ENCODE measurements at regions not wholly inside any gene's neighbourhood (a gene's known extent, or its start where the extent isn't known, plus 50 kb on each side); places are given as distances from the start of the nearest gene placed in this dataset.

- no peak for DNase-seq
- no peak overlapping the region for H2AFZ ChIP-seq (replicated peaks; ENCODE audit: low read length, poor library complexity)
- H3K4me3 ChIP-seq (ENCODE audit: insufficient read depth, low read depth, low read length), result no peak overlapping the region
- no CpG with 5 or more reads among the region's 4 CpGs for WGBS, 2 experiments (ENCODE audit: extremely low coverage in 2 of 2, insufficient read length in 1 of 2)
- H3K36me3 ChIP-seq (ENCODE audit: control insufficient read depth, insufficient read depth, low read length), result no peaks in the 10 kb centered on the region
- ChIA-PET CTCF (no interaction called here), POLR2A (ENCODE audit: unreplicated experiment) (no interaction called here)
- no peak overlapping the region for H3K14ac ChIP-seq (replicated peaks; ENCODE audit: low read depth, low read length)
- H2BK120ac ChIP-seq (ENCODE audit: low read depth, low read length), result no peak overlapping the region
- no peak overlapping the region for H2BK15ac ChIP-seq (ENCODE audit: low read depth, low read length)
- no peak overlapping the region for H3K27ac ChIP-seq (ENCODE audit: insufficient read depth, low read length)
- no peak overlapping the region for H3K9ac ChIP-seq (ENCODE audit: low read depth, low read length)
- H3K79me1 ChIP-seq (ENCODE audit: low read depth in 1 of 2, low read length in 2 of 2), result no peaks in the 10 kb centered on the region
- no peak overlapping the region for H2BK5ac ChIP-seq (ENCODE audit: low read depth, low read length, poor library complexity, severe bottlenecking)
- no peak overlapping the region for H4K91ac ChIP-seq (ENCODE audit: insufficient read depth, low read depth, low read length)
- no TSS peak for BruUV-seq (replicated peaks)
- H3K9me1 ChIP-seq (ENCODE audit: insufficient read depth, low read length), result no peaks in the 10 kb centered on the region
- H2AK5ac ChIP-seq (ENCODE audit: low read depth, low read length), result no peak overlapping the region
- no peaks in the 10 kb centered on the region for H3K9me3 ChIP-seq (ENCODE audit: control insufficient read depth, insufficient read depth, low read length)
- no peak overlapping the region for H3K18ac ChIP-seq (ENCODE audit: low read depth, low read length)
- no peak overlapping the region for H3K4me2 ChIP-seq (ENCODE audit: low read depth, low read length)
- no peak overlapping the region for H2AK9ac ChIP-seq (replicated peaks; ENCODE audit: low read depth, low read length, poor library complexity)
- H3K23ac ChIP-seq (ENCODE audit: low read depth, low read length), result no peak overlapping the region
- H3K27me3 ChIP-seq (ENCODE audit: control insufficient read depth, insufficient read depth, low read length), result no peaks in the 10 kb centered on the region
- no peak overlapping the region for H3K56ac ChIP-seq (ENCODE audit: extremely low read depth, insufficient read depth, low read length)
- H4K5ac ChIP-seq (ENCODE audit: low read depth, low read length), result no peak overlapping the region
- dilution Hi-C loops (cut with HindIII; ENCODE audit: low sequenced_read_pairs, unreplicated experiment) (no loop called here), in situ Hi-C loops (cut with MboI; ENCODE audit: low sequenced_read_pairs) (no loop called here), intact Hi-C loops (cut with micrococcal nuclease) (no loop called here)
- no peak overlapping the region for H3K4ac ChIP-seq (ENCODE audit: low read depth, low read length)
- H4K20me1 ChIP-seq (ENCODE audit: insufficient read depth, low read length), result no peaks in the 10 kb centered on the region
- TF ChIP-seq POLR2A (IDR thresholded peaks at IDR 0.05; ENCODE audit: low read depth, low read length) (no peak), RAD21 (IDR thresholded peaks at IDR 0.05; ENCODE audit: low read length) (no peak), ELK1 (IDR thresholded peaks at IDR 0.05; ENCODE audit: borderline replicate concordance, low read depth, low read length) (no peak), MXI1 (IDR thresholded peaks at IDR 0.05; ENCODE audit: borderline replicate concordance, low read depth, low read length) (no peak), BHLHE40 (IDR thresholded peaks at IDR 0.05; ENCODE audit: low read depth, low read length) (no peak), CTCF (conservative IDR thresholded peaks at IDR 0.05; ENCODE audit: low read depth, low read length) (no peak), FOS (IDR thresholded peaks at IDR 0.05; ENCODE audit: low read depth, low read length) (no peak), MAFK (IDR thresholded peaks at IDR 0.05; ENCODE audit: low read depth, low read length) (no peak), MAZ (IDR thresholded peaks at IDR 0.05; ENCODE audit: borderline replicate concordance, low read depth, low read length) (no peak), NFE2L2 (IDR thresholded peaks at IDR 0.05; ENCODE audit: low read depth, low read length) (no peak), RFX5 (IDR thresholded peaks at IDR 0.05; ENCODE audit: low read depth, low read length) (no peak), USF2 (IDR thresholded peaks at IDR 0.05; ENCODE audit: low read depth, low read length) (no peak), SMC3 (IDR thresholded peaks at IDR 0.05; ENCODE audit: low read depth, low read length) (no peak), RCOR1 (IDR thresholded peaks at IDR 0.05; ENCODE audit: insufficient replicate concordance, low read length) (no peak), CEBPB (IDR thresholded peaks at IDR 0.05; ENCODE audit: low read depth, low read length) (no peak), CHD1 (IDR thresholded peaks at IDR 0.05; ENCODE audit: low read depth, low read length) (no peak)
- H3K4me1 ChIP-seq (ENCODE audit: control insufficient read depth, insufficient read depth, low read length), result no peaks in the 10 kb centered on the region
- H2BK20ac ChIP-seq (ENCODE audit: low read depth, low read length), result no peak overlapping the region
- no peak for ATAC-seq (ENCODE audit: low read depth)
- H4K8ac ChIP-seq (ENCODE audit: low read depth in 2 of 2, low read length in 2 of 2), result no peak overlapping the region
Measured at GRCh38 chr4:79540143-79540542, 132.1 kb upstream of the GK2 start.

Data from IMR-90 (cell line).